ENCODE measurements at regions not wholly inside any gene's neighbourhood (a gene's known extent, or its start where the extent isn't known, plus 50 kb on each side); places are given as distances from the start of the nearest gene placed in this dataset.
"Not testable (repeated sequence)": the region's sequence is repeated elsewhere in the genome, so short reads cannot be mapped to it uniquely, and the experiment has no call there.

- DNase-seq (ENCODE audit: low spot score in 2 of 2): no peak
- no peaks in the 10 kb centered on the region for H3K27me3 ChIP-seq
- no peak for TF ChIP-seq CTCF (IDR thresholded peaks at IDR 0.05)
- H3K27ac ChIP-seq: no peak overlapping the region
- no peaks in the 10 kb centered on the region for H3K36me3 ChIP-seq
- intact Hi-C loops (cut with DNase I): no loop called here
- no peak overlapping the region for H3K4me3 ChIP-seq
- H3K4me1 ChIP-seq: no peaks in the 10 kb centered on the region
- no peaks in the 10 kb centered on the region for H3K9me3 ChIP-seq
Observed at GRCh38 chr5:163259495-163259894, 177.9 kb upstream of the CCNG1 start.

DNA sequence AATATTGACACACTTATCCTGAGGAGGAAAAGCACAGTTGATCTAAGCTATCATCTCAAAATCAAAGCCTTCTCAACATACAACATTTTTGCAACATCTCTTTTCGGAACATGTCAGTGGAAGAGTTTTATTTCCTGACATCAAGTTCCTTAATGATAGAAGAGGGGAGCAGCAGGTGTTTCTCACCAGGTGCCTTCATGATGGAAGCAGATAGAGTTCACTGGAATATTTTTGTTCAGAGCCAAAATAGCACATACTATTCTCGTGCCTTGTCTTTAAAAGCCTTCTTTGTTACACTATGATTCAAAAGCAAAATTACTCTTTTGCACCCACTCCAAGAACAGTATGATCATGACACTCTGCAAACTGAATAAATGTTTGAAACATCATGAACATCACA lies 176.9 kb upstream of the CCNG1 start:
- Histone ChIP-seq H3K27ac (no peak overlapping the region), H3K4me3 (no peak overlapping the region), H3K9me3 (no peaks in the 10 kb centered on the region), H3K4me1 (no peaks in the 10 kb centered on the region), H3K27me3 (no peaks in the 10 kb centered on the region), H3K36me3 (no peaks in the 10 kb centered on the region)
- no peak for TF ChIP-seq CTCF (IDR thresholded peaks at IDR 0.05)
- no peak for DNase-seq (ENCODE audit: low spot score in 2 of 2)
- intact Hi-C loops (cut with DNase I): no loop called here

DNA sequence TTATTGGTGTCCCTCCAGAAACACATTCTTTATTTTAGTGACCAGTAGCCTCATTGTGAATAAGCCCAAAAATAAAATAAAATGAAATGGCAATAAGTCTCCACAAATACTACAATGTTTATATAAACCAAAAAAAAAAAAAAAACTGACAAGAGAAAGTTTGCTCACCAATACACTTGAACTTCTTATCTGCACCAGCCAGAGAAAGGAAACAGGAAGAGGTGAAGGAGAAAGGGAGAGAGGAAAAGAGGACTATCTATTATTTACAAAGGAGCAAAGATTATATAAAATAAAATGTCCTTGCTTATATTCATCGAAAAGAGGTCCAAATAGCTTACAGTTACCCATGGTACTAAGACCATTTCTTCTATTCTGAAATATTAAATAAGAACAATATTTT lies 176.4 kb upstream of the CCNG1 start:
- Histone ChIP-seq H3K27ac (no peak overlapping the region), H3K36me3 (no peaks in the 10 kb centered on the region), H3K4me3 (no peak overlapping the region), H3K4me1 (no peaks in the 10 kb centered on the region), H3K9me3 (no peaks in the 10 kb centered on the region), H3K27me3 (no peaks in the 10 kb centered on the region)
- intact Hi-C loops (cut with DNase I): no loop called here
- DNase-seq (ENCODE audit: low spot score in 2 of 2): no peak
- no peak for TF ChIP-seq CTCF (IDR thresholded peaks at IDR 0.05)

DNA sequence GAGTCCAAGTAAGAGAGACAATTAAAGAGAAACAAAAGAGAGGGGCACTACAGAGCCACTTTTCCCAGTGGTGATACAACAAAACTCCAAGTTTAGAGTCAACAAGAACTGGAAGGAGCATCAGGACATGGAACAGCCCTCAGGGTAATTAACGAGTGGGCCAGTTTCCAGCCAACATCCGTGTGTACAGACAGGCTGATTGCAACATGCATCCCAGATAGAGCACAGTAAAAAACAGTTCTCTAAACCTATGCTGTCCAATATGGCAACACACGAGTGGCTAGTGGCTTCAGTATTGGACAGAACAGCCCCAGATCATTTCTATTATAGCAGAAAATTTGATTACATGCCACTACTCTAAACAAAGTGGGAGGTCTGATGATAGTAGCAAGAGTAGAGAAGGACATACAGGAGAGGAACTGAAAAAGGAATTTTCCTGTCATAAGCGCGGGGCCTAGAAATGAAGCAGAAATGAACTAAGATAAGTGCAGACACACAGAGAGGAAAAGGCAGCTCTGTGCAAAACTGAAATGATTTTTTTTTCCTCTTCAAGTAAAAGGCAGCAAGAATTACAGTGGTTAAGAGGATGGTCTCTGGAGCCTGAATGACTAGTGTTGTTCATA lies 175.6 kb upstream of the CCNG1 start:
- intact Hi-C loops (cut with DNase I): no loop called here
- DNase-seq (ENCODE audit: low spot score in 2 of 2): no peak
- no peaks in the 10 kb centered on the region for H3K4me1 ChIP-seq
- no peak for TF ChIP-seq CTCF (IDR thresholded peaks at IDR 0.05)
- H3K9me3 ChIP-seq: no peaks in the 10 kb centered on the region
- H3K27me3 ChIP-seq: no peaks in the 10 kb centered on the region
- H3K36me3 ChIP-seq: no peaks in the 10 kb centered on the region
- no peak overlapping the region for H3K27ac ChIP-seq
- no peak overlapping the region for H3K4me3 ChIP-seq

DNA sequence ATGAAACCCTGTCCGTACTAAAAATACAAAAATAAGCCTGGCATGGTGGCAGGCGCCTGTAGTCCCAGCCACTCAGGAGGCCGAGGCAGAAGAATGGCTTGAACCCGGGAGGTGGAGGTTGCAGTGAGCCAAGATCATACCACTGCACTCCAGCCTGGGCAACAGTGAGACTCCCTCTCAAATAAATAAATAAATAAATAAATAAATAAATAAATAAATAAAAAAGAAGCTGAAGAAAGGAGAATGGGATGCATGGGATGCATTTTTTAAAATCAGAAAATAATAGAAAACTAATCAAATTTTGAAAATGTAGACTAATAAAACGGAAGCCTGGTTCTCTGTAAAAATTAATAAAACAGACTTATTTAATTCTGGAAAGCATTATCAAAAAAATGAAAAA lies 171.1 kb upstream of the CCNG1 start:
- H3K9me3 ChIP-seq; H3K27me3 ChIP-seq; intact Hi-C loops (cut with DNase I); H3K4me3 ChIP-seq; H3K4me1 ChIP-seq; DNase-seq (ENCODE audit: low spot score in 2 of 2); H3K36me3 ChIP-seq; H3K27ac ChIP-seq: not testable (repeated sequence)

DNA sequence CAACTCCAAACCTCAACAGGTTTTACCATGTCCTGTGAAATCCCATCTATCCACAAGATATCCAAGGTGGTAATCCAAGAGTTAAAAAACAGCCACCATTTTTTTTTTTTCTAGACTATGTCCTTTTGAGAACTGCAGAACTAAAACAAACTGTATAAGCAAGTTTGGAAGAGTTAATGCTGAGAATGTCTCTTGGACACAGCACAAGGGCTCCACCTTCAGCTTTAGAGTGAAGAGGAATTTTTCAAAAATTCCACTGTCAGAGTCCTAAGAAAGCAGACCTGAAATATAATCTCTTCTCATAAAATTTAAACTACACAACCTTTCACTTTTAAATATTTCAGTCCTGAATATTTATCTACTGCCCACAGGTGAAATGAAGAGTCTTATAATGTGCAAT lies 167.8 kb upstream of the CCNG1 start:
- no peak for DNase-seq (ENCODE audit: low spot score in 2 of 2)
- Histone ChIP-seq H3K27me3 (no peaks in the 10 kb centered on the region), H3K4me3 (no peak overlapping the region), H3K27ac (no peak overlapping the region), H3K36me3 (no peaks in the 10 kb centered on the region), H3K4me1 (no peaks in the 10 kb centered on the region), H3K9me3 (no peaks in the 10 kb centered on the region)
- intact Hi-C loops (cut with DNase I): no loop called here
- TF ChIP-seq CTCF (IDR thresholded peaks at IDR 0.05): no peak
